ENCODE measurements at regions not wholly inside any gene's neighbourhood (a gene's known extent, or its start where the extent isn't known, plus 50 kb on each side); places are given as distances from the start of the nearest gene placed in this dataset.

- DNase-seq (ENCODE audit: low read depth) = no peak
- TF ChIP-seq CTCF (conservative IDR thresholded peaks at IDR 0.05; ENCODE audit: control insufficient read depth, insufficient read depth, low read depth, low read length) = no peak
- H3K4me3 ChIP-seq (ENCODE audit: control insufficient read depth, low read depth, low read length) = no peak overlapping the region
Measured at GRCh38 chrX:13177921-13178566, 133.6 kb upstream of the FAM9C start.

- DNase-seq (ENCODE audit: low read depth) = no peak
- no peak overlapping the region for H3K4me3 ChIP-seq (ENCODE audit: control insufficient read depth, low read depth, low read length)
- TF ChIP-seq CTCF (conservative IDR thresholded peaks at IDR 0.05; ENCODE audit: control insufficient read depth, insufficient read depth, low read depth, low read length) = no peak
Measured at GRCh38 chrX:13175056-13175455, 130.6 kb upstream of the FAM9C start.

GRCh38 chrX:13170966-13171558 lies 126.6 kb upstream of the FAM9C start:
- TF ChIP-seq CTCF (conservative IDR thresholded peaks at IDR 0.05; ENCODE audit: control insufficient read depth, insufficient read depth, low read depth, low read length) = no peak
- no peak overlapping the region for H3K4me3 ChIP-seq (ENCODE audit: control insufficient read depth, low read depth, low read length)
- no peak for DNase-seq (ENCODE audit: low read depth)

GRCh38 chrX:13169684-13170083 lies 125.3 kb upstream of the FAM9C start:
- H3K4me3 ChIP-seq (ENCODE audit: control insufficient read depth, low read depth, low read length) = no peak overlapping the region
- no peak for TF ChIP-seq CTCF (conservative IDR thresholded peaks at IDR 0.05; ENCODE audit: control insufficient read depth, insufficient read depth, low read depth, low read length)
- no peak for DNase-seq (ENCODE audit: low read depth)

GRCh38 chrX:13168269-13168668 lies 123.8 kb upstream of the FAM9C start:
- TF ChIP-seq CTCF (conservative IDR thresholded peaks at IDR 0.05; ENCODE audit: control insufficient read depth, insufficient read depth, low read depth, low read length) = no peak
- DNase-seq (ENCODE audit: low read depth) = no peak
- H3K4me3 ChIP-seq (ENCODE audit: control insufficient read depth, low read depth, low read length) = no peak overlapping the region

GRCh38 chrX:13167481-13168231 lies 123.2 kb upstream of the FAM9C start:
- peak; percentile 64 for DNase-seq (ENCODE audit: low read depth)
- H3K4me3 ChIP-seq (ENCODE audit: control insufficient read depth, low read depth, low read length) = no peak overlapping the region
- TF ChIP-seq CTCF (conservative IDR thresholded peaks at IDR 0.05; ENCODE audit: control insufficient read depth, insufficient read depth, low read depth, low read length) = no peak

All from fibroblast of mammary gland (primary cell).